HepG2 (cell line): ENCODE measurements at regions not wholly inside any gene's neighbourhood (a gene's known extent, or its start where the extent isn't known, plus 50 kb on each side); places are given as distances from the start of the nearest gene placed in this dataset.

Experiments used
- ATAC-seq: fragments of 200-7000 bp; cut with Tn5 transposase; 3 replicates; pipeline ENCODE4 v1.9.1; 2020; ENCODE audit warnings: mild to moderate bottlenecking, moderate library complexity
- BruUV-seq: library from RNA; stranded (reverse); fragments of 400-500 nt; replicated peaks from 2 replicates; lab custom pipeline; 2021; lab: Mats Ljungman, UMichigan
- CTCF ChIA-PET: fragments of 300-600 bp; formaldehyde crosslinking; extraction: SDS; loops from one replicate; lab custom pipeline; 2021; ENCODE audit warnings: low total read pairs, inconsistent platforms, low intra/inter-chr PET ratio; lab: Yijun Ruan, JAX
- POLR2A ChIA-PET: fragments of 350-600 bp; sonication (Branson Sonifier 250); formaldehyde crosslinking; loops from one replicate; lab custom pipeline; 2020; ENCODE audit warnings: antibody characterized with exemption, inconsistent platforms; lab: Yijun Ruan, JAX
- DNase-seq: peaks from one replicate; pipeline ENCODE4 v3.0.0-alpha.2; 2015; ENCODE audit warnings: low spot score
- FAIRE-seq: peaks from 3 replicates; lab custom pipeline; 2011; peaks lifted over from hg19 to GRCh38; lab: Jason Lieb, UNC
- H2AFZ ChIP-seq: one replicate; pipeline ENCODE4 v1.6.1; 2011; ENCODE audit warnings: low read length, inconsistent platforms
- H3K27ac ChIP-seq: fragments of 300-600 bp; 3 replicates; pipeline ENCODE4 v1.8.0; 2011; ENCODE audit warnings: mixed run types, mild to moderate bottlenecking, mixed read lengths, low read length, inconsistent platforms; ENCODE audit not compliant: insufficient read depth; ENCODE audit errors: extremely low read length
- H3K27me3 ChIP-seq, 2 experiments: fragments of 200-600 bp in 1 of 2; 2 replicates in 1 of 2; 3 replicates in 1 of 2; pipeline versions ENCODE4 v1.6.0 to v1.8.0; 2011; ENCODE audit warnings: low read length in 2 of 2, mild to moderate bottlenecking in 2 of 2, moderate library complexity in 2 of 2, inconsistent platforms in 1 of 2; ENCODE audit not compliant: insufficient read depth in 2 of 2, control insufficient read depth in 1 of 2
- H3K36me3 ChIP-seq, 2 experiments: fragments of 200-600 bp in 1 of 2; replicated peaks in 1 of 2; 2 replicates in 1 of 2; 3 replicates in 1 of 2; pipeline versions ENCODE4 v1.5.1 to v1.8.0; 2011; ENCODE audit warnings: low read length in 2 of 2, inconsistent platforms in 1 of 2; ENCODE audit not compliant: insufficient read depth in 2 of 2, control insufficient read depth in 1 of 2
- H3K4me1 ChIP-seq: 2 replicates; pipeline ENCODE4 v1.5.1; 2012; ENCODE audit warnings: low read length, inconsistent platforms; ENCODE audit not compliant: insufficient read depth
- H3K4me2 ChIP-seq: 2 replicates; pipeline ENCODE4 v1.6.0; 2011; ENCODE audit warnings: low read depth, low read length, inconsistent platforms
- H3K4me3 ChIP-seq, 3 experiments: fragments of 200-600 bp in 1 of 3; sonication (generic), shearing (Covaris generic) in 1 of 3; replicated peaks in 1 of 3; 2 replicates each; pipeline ENCODE4 v1.5.1; 2011 to 2016; ENCODE audit warnings: low read length in 3 of 3, inconsistent platforms in 2 of 3, low read depth in 2 of 3, mild to moderate bottlenecking in 2 of 3, control low read depth in 1 of 3, mixed read lengths in 1 of 3; ENCODE audit not compliant: insufficient read depth in 1 of 3
- H3K79me2 ChIP-seq: one replicate; pipeline ENCODE4 v1.6.1; 2011; ENCODE audit warnings: low read length, inconsistent platforms; ENCODE audit not compliant: insufficient read depth
- H3K9ac ChIP-seq: 2 replicates; pipeline ENCODE4 v1.6.0; 2011; ENCODE audit warnings: mild to moderate bottlenecking, low read depth, low read length, inconsistent platforms; ENCODE audit not compliant: insufficient read depth
- H3K9me3 ChIP-seq: 2 replicates; pipeline ENCODE4 v1.5.1; 2012; ENCODE audit warnings: mild to moderate bottlenecking, low read length
- H4K20me1 ChIP-seq: 2 replicates; pipeline ENCODE4 v1.6.0; 2011; ENCODE audit warnings: inconsistent platforms, mild to moderate bottlenecking, low read length, moderate library complexity; ENCODE audit not compliant: insufficient read depth
- BHLHE40 ChIP-seq: IDR thresholded peaks from 2 replicates; pipeline ENCODE4 v1.6.1; 2011; ENCODE audit warnings: low read length, improper control_type of control experiment
- CHD4 ChIP-seq: fragments of 200-600 bp; sonication (generic); IDR thresholded peaks from 2 replicates; pipeline ENCODE4 v1.7.0; 2017; ENCODE audit warnings: mild to moderate bottlenecking, low read length, borderline replicate concordance
- EHMT2 ChIP-seq: fragments of 200-600 bp; sonication (generic); IDR thresholded peaks from 2 replicates; pipeline ENCODE4 v1.7.0; 2017; ENCODE audit warnings: antibody characterized with exemption, low read depth, low read length, borderline replicate concordance
- FOXJ3 ChIP-seq: sonication (generic); formaldehyde crosslinking; IDR thresholded peaks from 2 replicates; pipeline ENCODE4 v1.4.0; 2020; ENCODE audit warnings: missing genetic modification reagents, mild to moderate bottlenecking, borderline replicate concordance
- GLMP ChIP-seq: sonication (generic); formaldehyde crosslinking; IDR thresholded peaks from 2 replicates; pipeline ENCODE4 v1.9.0; 2021; ENCODE audit warnings: missing genetic modification reagents, mild to moderate bottlenecking, borderline replicate concordance
- HDAC1 ChIP-seq: sonication (generic); formaldehyde crosslinking; IDR thresholded peaks from 2 replicates; pipeline ENCODE4 v1.5.1; 2020; ENCODE audit warnings: mild to moderate bottlenecking, missing genetic modification reagents
- HOXA7 ChIP-seq: sonication (generic); formaldehyde crosslinking; IDR thresholded peaks from 2 replicates; pipeline ENCODE4 v1.8.1; 2022; ENCODE audit warnings: mild to moderate bottlenecking, missing genetic modification reagents, moderate library complexity
- IRF2 ChIP-seq: IDR thresholded peaks from 2 replicates; pipeline ENCODE4 v1.6.1; 2018; ENCODE audit warnings: missing genetic modification reagents, missing compliant biosample characterization
- JUNB ChIP-seq: sonication (generic); formaldehyde crosslinking; IDR thresholded peaks from 2 replicates; pipeline ENCODE4 v1.8.0; 2022; ENCODE audit warnings: missing genetic modification reagents, mild to moderate bottlenecking, borderline replicate concordance
- JUND ChIP-seq: sonication (generic); formaldehyde crosslinking; IDR thresholded peaks from 2 replicates; pipeline ENCODE4 v1.8.0; 2022; ENCODE audit warnings: mild to moderate bottlenecking, missing genetic modification reagents
- LCORL ChIP-seq, 2 experiments: fragments of 450-650 bp in 1 of 2; sonication (generic) in 1 of 2; formaldehyde crosslinking in 1 of 2; IDR thresholded peaks; 2 replicates each; pipeline versions ENCODE4 v1.5.0 to v1.6.1; 2017 to 2020; ENCODE audit warnings: antibody characterized with exemption in 1 of 2, missing genetic modification reagents in 1 of 2
- SETDB1 ChIP-seq: sonication (generic); formaldehyde crosslinking; IDR thresholded peaks from 2 replicates; pipeline ENCODE4 v1.5.1; 2020; ENCODE audit warnings: missing genetic modification reagents, mild to moderate bottlenecking, borderline replicate concordance
- SNRNP70 ChIP-seq: fragments of 200-400 bp; formaldehyde crosslinking; IDR thresholded peaks from 2 replicates; pipeline ENCODE4 v1.6.1; 2017; ENCODE audit warnings: mild to moderate bottlenecking, low read depth, low read length, moderate library complexity
- THAP11 ChIP-seq: IDR thresholded peaks from 2 replicates; pipeline ENCODE4 v1.6.1; 2016; ENCODE audit warnings: missing biosample characterization, missing genetic modification reagents
- ZKSCAN1 ChIP-seq: fragments of 150-350 bp; IDR thresholded peaks from 2 replicates; pipeline ENCODE4 v1.6.1; 2014; ENCODE audit warnings: low read length
- ZNF205 ChIP-seq: IDR thresholded peaks from 2 replicates; pipeline ENCODE4 v1.6.1; 2018; ENCODE audit warnings: missing biosample characterization, missing genetic modification reagents
- ZNF251 ChIP-seq: sonication (generic); formaldehyde crosslinking; IDR thresholded peaks from 2 replicates; pipeline ENCODE4 v1.9.0; 2021; ENCODE audit warnings: mild to moderate bottlenecking, missing genetic modification reagents
- ZNF609 ChIP-seq: sonication (generic); formaldehyde crosslinking; IDR thresholded peaks from 2 replicates; pipeline ENCODE4 v1.4.0; 2020; ENCODE audit warnings: mild to moderate bottlenecking, missing genetic modification reagents, borderline replicate concordance
- ZNF629 ChIP-seq: sonication (generic); formaldehyde crosslinking; conservative IDR thresholded peaks from 2 replicates; pipeline ENCODE4 v1.5.0; 2020; ENCODE audit warnings: missing genetic modification reagents
- WGBS: methylation state at CpG from one replicate; pipeline ENCODE4 v1.1.6; 2017; ENCODE audit warnings: low lambda C conversion rate; 5-methylcytosine and 5-hydroxymethylcytosine counted together
- in situ Hi-C: cut with HindIII; loops from 2 replicates; pipeline ENCODE4 v1.10.0; 2017; ENCODE audit warnings: low pct_unique_long_range_greater_than_20kb; ENCODE audit not compliant: extremely low pct_ligation_motif_present
- intact Hi-C: fragments of 100-400 bp; cut with micrococcal nuclease; formaldehyde crosslinking; loops from one replicate; pipeline ENCODE4 v1.10.0; 2022; ENCODE audit not compliant: unreplicated experiment

GRCh38 chr20:50322703-50323131 lies 132.1 kb downstream of the CEBPB start (continued):
- TF ChIP-seq JUNB (peak; percentile 45; the same call in 1 of the 2 replicates), HDAC1 (CRISPR knock-in tag) (no peak), LCORL (IDR thresholded peaks at IDR 0.05) (no peak), LCORL (CRISPR knock-in tag; IDR thresholded peaks at IDR 0.05) (0 out of 2 replicates have a peak, but pooled peaks have one; percentile 18)

GRCh38 chr20:50323209-50323608 lies 132.6 kb downstream of the CEBPB start:
- BruUV-seq, result no TSS peak
- H3K9me3 ChIP-seq, result peaks cover 4% of the 10 kb centered on the region; the same call in 1 of the 2 replicates
- WGBS, result 27% methylated on average over 4 of the region's 4 CpGs
- CTCF ChIA-PET, result no interaction called here
- no peak for TF ChIP-seq FOXJ3 (CRISPR knock-in tag)
- TF ChIP-seq ZNF629, result peak; percentile 65
- TF ChIP-seq JUND (CRISPR knock-in tag), result no peak
- no peak for TF ChIP-seq ZNF609 (CRISPR knock-in tag)
- TF ChIP-seq ZNF251 (CRISPR knock-in tag), result no peak
- no peak for TF ChIP-seq HOXA7 (CRISPR knock-in tag)
- TF ChIP-seq ZNF205 (CRISPR knock-in tag), result no peak
- TF ChIP-seq SETDB1 (CRISPR knock-in tag), result no peak
- no peak for TF ChIP-seq IRF2 (CRISPR knock-in tag)
- TF ChIP-seq CHD4, result peak; percentile 14; the same call in 1 of the 2 replicates
- TF ChIP-seq GLMP (CRISPR knock-in tag), result no peak
- TF ChIP-seq EHMT2, result no peak
- TF ChIP-seq ZKSCAN1, result 0 out of 2 replicates have a peak, but pooled peaks have one; percentile 39
- TF ChIP-seq THAP11 (CRISPR knock-in tag), result no peak
- no peak for TF ChIP-seq BHLHE40
- no peak for TF ChIP-seq SNRNP70
- TF ChIP-seq, all 625 proteins: peak for 3
- no peaks in the 10 kb centered on the region; a peak in 2 of 5 replicates for H3K27me3 ChIP-seq
- FAIRE-seq (no peak), DNase-seq (no peak), ATAC-seq (no peak)
- intact Hi-C loops, result no loop called here
- in situ Hi-C loops, result no loop called here
- H3K79me2 ChIP-seq, result peaks cover 3% of the 10 kb centered on the region
- H2AFZ ChIP-seq, result no peak overlapping the region
- H3K27ac ChIP-seq, result no peak overlapping the region
- H3K4me1 ChIP-seq, result peaks cover 57% of the 10 kb centered on the region
- no peaks in the 10 kb centered on the region for H4K20me1 ChIP-seq
- no peaks in the 10 kb centered on the region for H3K36me3 ChIP-seq
- H3K9ac ChIP-seq, result no peak overlapping the region
- POLR2A ChIA-PET, result no interaction called here
- H3K4me2 ChIP-seq, result no peak overlapping the region
- no peak overlapping the region for H3K4me3 ChIP-seq
